HG03558 (cell line): ENCODE measurements at regions not wholly inside any gene's neighbourhood (a gene's known extent, or its start where the extent isn't known, plus 50 kb on each side); places are given as distances from the start of the nearest gene placed in this dataset.
"Not testable (repeated sequence)": the region's sequence is repeated elsewhere in the genome, so short reads cannot be mapped to it uniquely, and the experiment has no call there.

Source experiments
- ATAC-seq: cut with Tn5 transposase; IDR thresholded peaks from one replicate; pipeline ENCODE4 v1.9.1; 2021; ENCODE audit warnings: moderate number of reproducible peaks; ENCODE audit not compliant: unreplicated experiment; ENCODE audit errors: extremely low read depth

GRCh38 chr6:138654715-138655634 lies 118.6 kb upstream of the CCDC28A start:
- peak; percentile 99 for ATAC-seq

- no peak for ATAC-seq
These were observed 117.7 kb upstream of the CCDC28A start for GRCh38 chr6:138655828-138656227.

GRCh38 chr6:138656364-138657064 lies 117.1 kb upstream of the CCDC28A start:
- no peak for ATAC-seq

- ATAC-seq, result no peak
These were observed 116.5 kb upstream of the CCDC28A start for GRCh38 chr6:138657065-138657425.

GRCh38 chr6:138659998-138660397 lies 113.6 kb upstream of the CCDC28A start:
- no peak for ATAC-seq

GRCh38 chr6:138662471-138662870 lies 111.1 kb upstream of the CCDC28A start:
- ATAC-seq, result no peak

GRCh38 chr6:138663892-138664291 lies 109.7 kb upstream of the CCDC28A start:
- no peak for ATAC-seq

- ATAC-seq, result no peak
These were observed 108.8 kb upstream of the CCDC28A start for GRCh38 chr6:138664745-138665144.

- no peak for ATAC-seq
These were observed 106.9 kb upstream of the CCDC28A start for GRCh38 chr6:138666636-138667035.

GRCh38 chr6:138667408-138667807 lies 106.2 kb upstream of the CCDC28A start:
- no peak for ATAC-seq

GRCh38 chr6:138671351-138671750 lies 102.2 kb upstream of the CCDC28A start:
- no peak for ATAC-seq

- no peak for ATAC-seq
These were observed 100.1 kb upstream of the CCDC28A start for GRCh38 chr6:138673346-138674014.

GRCh38 chr6:138674444-138674843 lies 99.1 kb upstream of the CCDC28A start:
- not testable (repeated sequence) for ATAC-seq

- no peak for ATAC-seq
These were observed 96.0 kb upstream of the CCDC28A start for GRCh38 chr6:138677538-138677937.

GRCh38 chr6:138678168-138678567 lies 95.4 kb upstream of the CCDC28A start:
- no peak for ATAC-seq

- ATAC-seq, result no peak
These were observed 93.5 kb upstream of the CCDC28A start for GRCh38 chr6:138680085-138680484.

GRCh38 chr6:138681627-138682026 lies 91.9 kb upstream of the CCDC28A start:
- ATAC-seq, result no peak

- no peak for ATAC-seq
These were observed 90.7 kb upstream of the CCDC28A start for GRCh38 chr6:138682704-138683527.

GRCh38 chr6:138685257-138685656 lies 88.3 kb upstream of the CCDC28A start:
- no peak for ATAC-seq

GRCh38 chr6:138685781-138686180 lies 87.8 kb upstream of the CCDC28A start:
- ATAC-seq, result no peak
